ENCODE measurements at regions not wholly inside any gene's neighbourhood (a gene's known extent, or its start where the extent isn't known, plus 50 kb on each side); places are given as distances from the start of the nearest gene placed in this dataset.
"Not testable (repeated sequence)": the region's sequence is repeated elsewhere in the genome, so short reads cannot be mapped to it uniquely, and the experiment has no call there.

GRCh38 chr2:167353605-167354280 lies 465.5 kb downstream of the XIRP2 start:
- no peak for DNase-seq

GRCh38 chr2:167345559-167345958 lies 457.3 kb downstream of the XIRP2 start:
- DNase-seq, result peak; percentile 3

- DNase-seq, result no peak
These were observed 454.5 kb downstream of the XIRP2 start for GRCh38 chr2:167342769-167343168.

GRCh38 chr2:167340322-167340721 lies 452.0 kb downstream of the XIRP2 start:
- no peak for DNase-seq

GRCh38 chr2:167336213-167336612 lies 447.9 kb downstream of the XIRP2 start:
- DNase-seq, result no peak

GRCh38 chr2:167335541-167335992 lies 447.3 kb downstream of the XIRP2 start:
- DNase-seq, result no peak

- no peak for DNase-seq
These were observed 446.0 kb downstream of the XIRP2 start for GRCh38 chr2:167334146-167334742.

- no peak for DNase-seq
These were observed 445.0 kb downstream of the XIRP2 start for GRCh38 chr2:167333245-167333644.

GRCh38 chr2:167332358-167332757 lies 444.1 kb downstream of the XIRP2 start:
- no peak for DNase-seq

GRCh38 chr2:167331636-167332232 lies 443.5 kb downstream of the XIRP2 start:
- no peak for DNase-seq

GRCh38 chr2:167328808-167329207 lies 440.5 kb downstream of the XIRP2 start:
- not testable (repeated sequence) for DNase-seq

- no peak for DNase-seq
These were observed 434.5 kb downstream of the XIRP2 start for GRCh38 chr2:167322795-167323194.

- no peak for DNase-seq
These were observed 430.3 kb downstream of the XIRP2 start for GRCh38 chr2:167318581-167318980.

GRCh38 chr2:167310442-167310841 lies 422.2 kb downstream of the XIRP2 start:
- DNase-seq, result no peak
